HepG2 (cell line): ENCODE measurements at regions not wholly inside any gene's neighbourhood (a gene's known extent, or its start where the extent isn't known, plus 50 kb on each side); places are given as distances from the start of the nearest gene placed in this dataset.

Experiments
- ATAC-seq: fragments of 200-7000 bp; cut with Tn5 transposase; 3 replicates; pipeline ENCODE4 v1.9.1; 2020; ENCODE audit warnings: mild to moderate bottlenecking, moderate library complexity
- BruUV-seq: library from RNA; stranded (reverse); fragments of 400-500 nt; replicated peaks from 2 replicates; lab custom pipeline; 2021; lab: Mats Ljungman, UMichigan
- CTCF ChIA-PET: fragments of 300-600 bp; formaldehyde crosslinking; extraction: SDS; loops from one replicate; lab custom pipeline; 2021; ENCODE audit warnings: low total read pairs, inconsistent platforms, low intra/inter-chr PET ratio; lab: Yijun Ruan, JAX
- POLR2A ChIA-PET: fragments of 350-600 bp; sonication (Branson Sonifier 250); formaldehyde crosslinking; loops from one replicate; lab custom pipeline; 2020; ENCODE audit warnings: antibody characterized with exemption, inconsistent platforms; lab: Yijun Ruan, JAX
- DNase-seq: peaks from one replicate; pipeline ENCODE4 v3.0.0-alpha.2; 2015; ENCODE audit warnings: low spot score
- FAIRE-seq: peaks from 3 replicates; lab custom pipeline; 2011; peaks lifted over from hg19 to GRCh38; lab: Jason Lieb, UNC
- H2AFZ ChIP-seq: one replicate; pipeline ENCODE4 v1.6.1; 2011; ENCODE audit warnings: low read length, inconsistent platforms
- H3K27ac ChIP-seq: fragments of 300-600 bp; 3 replicates; pipeline ENCODE4 v1.8.0; 2011; ENCODE audit warnings: mixed run types, mild to moderate bottlenecking, mixed read lengths, low read length, inconsistent platforms; ENCODE audit not compliant: insufficient read depth; ENCODE audit errors: extremely low read length
- H3K27me3 ChIP-seq, 2 experiments: fragments of 200-600 bp in 1 of 2; 2 replicates in 1 of 2; 3 replicates in 1 of 2; pipeline versions ENCODE4 v1.6.0 to v1.8.0; 2011; ENCODE audit warnings: low read length in 2 of 2, mild to moderate bottlenecking in 2 of 2, moderate library complexity in 2 of 2, inconsistent platforms in 1 of 2; ENCODE audit not compliant: insufficient read depth in 2 of 2, control insufficient read depth in 1 of 2
- H3K36me3 ChIP-seq, 2 experiments: fragments of 200-600 bp in 1 of 2; replicated peaks in 1 of 2; 2 replicates in 1 of 2; 3 replicates in 1 of 2; pipeline versions ENCODE4 v1.5.1 to v1.8.0; 2011; ENCODE audit warnings: low read length in 2 of 2, inconsistent platforms in 1 of 2; ENCODE audit not compliant: insufficient read depth in 2 of 2, control insufficient read depth in 1 of 2
- H3K4me1 ChIP-seq: 2 replicates; pipeline ENCODE4 v1.5.1; 2012; ENCODE audit warnings: low read length, inconsistent platforms; ENCODE audit not compliant: insufficient read depth
- H3K4me2 ChIP-seq: 2 replicates; pipeline ENCODE4 v1.6.0; 2011; ENCODE audit warnings: low read depth, low read length, inconsistent platforms
- H3K4me3 ChIP-seq, 3 experiments: fragments of 200-600 bp in 1 of 3; sonication (generic), shearing (Covaris generic) in 1 of 3; replicated peaks in 1 of 3; 2 replicates each; pipeline ENCODE4 v1.5.1; 2011 to 2016; ENCODE audit warnings: low read length in 3 of 3, inconsistent platforms in 2 of 3, low read depth in 2 of 3, mild to moderate bottlenecking in 2 of 3, control low read depth in 1 of 3, mixed read lengths in 1 of 3; ENCODE audit not compliant: insufficient read depth in 1 of 3
- H3K79me2 ChIP-seq: one replicate; pipeline ENCODE4 v1.6.1; 2011; ENCODE audit warnings: low read length, inconsistent platforms; ENCODE audit not compliant: insufficient read depth
- H3K9ac ChIP-seq: 2 replicates; pipeline ENCODE4 v1.6.0; 2011; ENCODE audit warnings: mild to moderate bottlenecking, low read depth, low read length, inconsistent platforms; ENCODE audit not compliant: insufficient read depth
- H3K9me3 ChIP-seq: 2 replicates; pipeline ENCODE4 v1.5.1; 2012; ENCODE audit warnings: mild to moderate bottlenecking, low read length
- H4K20me1 ChIP-seq: 2 replicates; pipeline ENCODE4 v1.6.0; 2011; ENCODE audit warnings: inconsistent platforms, mild to moderate bottlenecking, low read length, moderate library complexity; ENCODE audit not compliant: insufficient read depth
- ARHGAP35 ChIP-seq: sonication (generic); formaldehyde crosslinking; IDR thresholded peaks from 2 replicates; pipeline ENCODE4 v1.9.0; 2022; ENCODE audit warnings: mild to moderate bottlenecking, inconsistent platforms, moderate library complexity, missing genetic modification reagents, borderline replicate concordance
- ARNT ChIP-seq: fragments of 450-650 bp; IDR thresholded peaks from 2 replicates; pipeline ENCODE4 v1.6.1; 2017
- BCL6 ChIP-seq: IDR thresholded peaks from 2 replicates; pipeline ENCODE4 v1.6.1; 2016; ENCODE audit warnings: missing genetic modification reagents, missing compliant biosample characterization
- CEBPB ChIP-seq: IDR thresholded peaks from 2 replicates; pipeline ENCODE4 v1.6.1; 2011; ENCODE audit warnings: low read depth, low read length, improper control_type of control experiment, borderline replicate concordance
- FOXA3 ChIP-seq: IDR thresholded peaks from 2 replicates; pipeline ENCODE4 v1.6.1; 2016; ENCODE audit warnings: missing genetic modification reagents, missing compliant biosample characterization
- GTF3A ChIP-seq: sonication (generic); formaldehyde crosslinking; conservative IDR thresholded peaks from 2 replicates; pipeline ENCODE4 v1.4.0; 2020; ENCODE audit warnings: mild to moderate bottlenecking, missing genetic modification reagents
- HNF4G ChIP-seq, 2 experiments: sonication (generic) in 1 of 2; formaldehyde crosslinking in 1 of 2; IDR thresholded peaks; 2 replicates each; pipeline versions ENCODE4 v1.4.0 to v1.6.1; 2011 to 2020; ENCODE audit warnings: borderline replicate concordance in 2 of 2, low read depth in 2 of 2, mild to moderate bottlenecking in 2 of 2, low read length in 1 of 2, missing genetic modification reagents in 1 of 2, moderate library complexity in 1 of 2
- MAFK ChIP-seq, 2 experiments: IDR thresholded peaks in 1 of 2; conservative IDR thresholded peaks in 1 of 2; 2 replicates each; pipeline ENCODE4 v1.6.1; 2011; ENCODE audit warnings: improper control_type of control experiment in 2 of 2, low read length in 2 of 2
- RAD21 ChIP-seq: fragments of 450-650 bp; formaldehyde crosslinking; IDR thresholded peaks from 2 replicates; pipeline ENCODE4 v1.5.0; 2020; ENCODE audit warnings: mild to moderate bottlenecking
- RNF2 ChIP-seq: fragments of 450-650 bp; conservative IDR thresholded peaks from 2 replicates; pipeline ENCODE4 v1.6.1; 2016; ENCODE audit warnings: low read depth
- SPEN ChIP-seq: sonication (generic); formaldehyde crosslinking; IDR thresholded peaks from 2 replicates; pipeline ENCODE4 v1.5.1; 2020; ENCODE audit warnings: low read depth, mild to moderate bottlenecking, missing genetic modification reagents
- ZFP1 ChIP-seq: IDR thresholded peaks from 2 replicates; pipeline ENCODE4 v1.6.1; 2016
- ZNF343 ChIP-seq: sonication (generic); formaldehyde crosslinking; IDR thresholded peaks from 2 replicates; pipeline ENCODE4 v1.4.0; 2020; ENCODE audit warnings: mild to moderate bottlenecking, missing genetic modification reagents
- ZNF354B ChIP-seq: sonication (generic); formaldehyde crosslinking; IDR thresholded peaks from 2 replicates; pipeline ENCODE4 v1.8.0; 2022; ENCODE audit warnings: mild to moderate bottlenecking, missing genetic modification reagents
- ZNF44 ChIP-seq: sonication (generic); formaldehyde crosslinking; IDR thresholded peaks from 2 replicates; pipeline ENCODE4 v1.5.1; 2020; ENCODE audit warnings: mild to moderate bottlenecking, missing genetic modification reagents
- ZNF563 ChIP-seq: sonication (generic); formaldehyde crosslinking; IDR thresholded peaks from 2 replicates; pipeline ENCODE4 v1.8.0; 2022; ENCODE audit warnings: mild to moderate bottlenecking, moderate library complexity, missing genetic modification reagents
- WGBS: methylation state at CpG from one replicate; pipeline ENCODE4 v1.1.6; 2017; ENCODE audit warnings: low lambda C conversion rate; 5-methylcytosine and 5-hydroxymethylcytosine counted together
- in situ Hi-C: cut with HindIII; loops from 2 replicates; pipeline ENCODE4 v1.10.0; 2017; ENCODE audit warnings: low pct_unique_long_range_greater_than_20kb; ENCODE audit not compliant: extremely low pct_ligation_motif_present
- intact Hi-C: fragments of 100-400 bp; cut with micrococcal nuclease; formaldehyde crosslinking; loops from one replicate; pipeline ENCODE4 v1.10.0; 2022; ENCODE audit not compliant: unreplicated experiment
- TF ChIP-seq, protein P1 (sequence below): sonication (generic); formaldehyde crosslinking; IDR thresholded peaks from 2 replicates; pipeline ENCODE4 v1.4.0; 2020; ENCODE audit warnings: missing genetic modification reagents
- TF ChIP-seq, protein P2 (sequence below): sonication (generic); formaldehyde crosslinking; IDR thresholded peaks from 2 replicates; pipeline ENCODE4 v1.5.0; 2020; ENCODE audit warnings: mild to moderate bottlenecking, missing genetic modification reagents
- TF ChIP-seq, protein P3 (sequence below): sonication (generic); formaldehyde crosslinking; IDR thresholded peaks from 2 replicates; pipeline ENCODE4 v1.4.0; 2020; ENCODE audit warnings: missing genetic modification reagents
- TF ChIP-seq, protein P4 (sequence below): sonication (generic); formaldehyde crosslinking; conservative IDR thresholded peaks from 2 replicates; pipeline ENCODE4 v1.4.0; 2020; ENCODE audit warnings: missing genetic modification reagents

DNA sequence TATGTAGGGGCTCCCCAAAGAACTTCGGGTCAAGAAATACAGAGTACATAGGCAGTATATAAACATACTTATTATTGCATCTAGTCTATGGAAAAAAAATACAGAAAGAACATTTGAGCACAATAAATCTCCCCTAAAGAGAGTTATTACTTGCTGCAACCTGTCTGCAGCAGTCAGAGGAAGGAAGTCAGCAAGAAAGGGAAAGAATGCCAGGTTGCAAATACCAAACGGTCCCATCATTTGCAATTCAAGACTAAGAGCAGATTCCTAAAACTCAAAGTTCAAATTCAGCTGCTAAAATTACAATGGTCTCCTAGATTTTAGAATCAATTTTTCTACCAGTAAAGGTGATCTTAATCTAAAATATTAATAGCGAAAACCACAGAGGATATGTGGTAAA is 236.2 kb upstream of the NUDT6 start:
- FAIRE-seq = no peak
- H4K20me1 ChIP-seq = no peaks in the 10 kb centered on the region
- no peak overlapping the region for H3K9ac ChIP-seq
- no peak overlapping the region for H3K27ac ChIP-seq
- TF ChIP-seq RAD21 (CRISPR knock-in tag) (no peak), ZFP1 (CRISPR knock-in tag) (no peak), ARNT (no peak), ZNF343 (CRISPR knock-in tag) (no peak), CEBPB (no peak), SPEN (CRISPR knock-in tag) (no peak), BCL6 (CRISPR knock-in tag) (no peak), GTF3A (no peak), MAFK (conservative IDR thresholded peaks at IDR 0.05 in 1 of 2, IDR thresholded peaks at IDR 0.05 in 1 of 2; ENCODE audit: low read length in 2 of 2) (no peak), HNF4G (IDR thresholded peaks at IDR 0.05; ENCODE audit: borderline replicate concordance, low read depth, low read length) (no peak), HNF4G (CRISPR knock-in tag; IDR thresholded peaks at IDR 0.05; ENCODE audit: borderline replicate concordance, low read depth) (no peak), ZNF44 (CRISPR knock-in tag) (no peak), ZNF563 (CRISPR knock-in tag) (no peak), ARHGAP35 (CRISPR knock-in tag) (no peak), ZNF354B (no peak), FOXA3 (CRISPR knock-in tag) (no peak), RNF2 (no peak)
- TF ChIP-seq, protein P1, sequence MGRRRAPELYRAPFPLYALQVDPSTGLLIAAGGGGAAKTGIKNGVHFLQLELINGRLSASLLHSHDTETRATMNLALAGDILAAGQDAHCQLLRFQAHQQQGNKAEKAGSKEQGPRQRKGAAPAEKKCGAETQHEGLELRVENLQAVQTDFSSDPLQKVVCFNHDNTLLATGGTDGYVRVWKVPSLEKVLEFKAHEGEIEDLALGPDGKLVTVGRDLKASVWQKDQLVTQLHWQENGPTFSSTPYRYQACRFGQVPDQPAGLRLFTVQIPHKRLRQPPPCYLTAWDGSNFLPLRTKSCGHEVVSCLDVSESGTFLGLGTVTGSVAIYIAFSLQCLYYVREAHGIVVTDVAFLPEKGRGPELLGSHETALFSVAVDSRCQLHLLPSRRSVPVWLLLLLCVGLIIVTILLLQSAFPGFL (CRISPR knock-in tag) = no peak
- TF ChIP-seq, protein P2, sequence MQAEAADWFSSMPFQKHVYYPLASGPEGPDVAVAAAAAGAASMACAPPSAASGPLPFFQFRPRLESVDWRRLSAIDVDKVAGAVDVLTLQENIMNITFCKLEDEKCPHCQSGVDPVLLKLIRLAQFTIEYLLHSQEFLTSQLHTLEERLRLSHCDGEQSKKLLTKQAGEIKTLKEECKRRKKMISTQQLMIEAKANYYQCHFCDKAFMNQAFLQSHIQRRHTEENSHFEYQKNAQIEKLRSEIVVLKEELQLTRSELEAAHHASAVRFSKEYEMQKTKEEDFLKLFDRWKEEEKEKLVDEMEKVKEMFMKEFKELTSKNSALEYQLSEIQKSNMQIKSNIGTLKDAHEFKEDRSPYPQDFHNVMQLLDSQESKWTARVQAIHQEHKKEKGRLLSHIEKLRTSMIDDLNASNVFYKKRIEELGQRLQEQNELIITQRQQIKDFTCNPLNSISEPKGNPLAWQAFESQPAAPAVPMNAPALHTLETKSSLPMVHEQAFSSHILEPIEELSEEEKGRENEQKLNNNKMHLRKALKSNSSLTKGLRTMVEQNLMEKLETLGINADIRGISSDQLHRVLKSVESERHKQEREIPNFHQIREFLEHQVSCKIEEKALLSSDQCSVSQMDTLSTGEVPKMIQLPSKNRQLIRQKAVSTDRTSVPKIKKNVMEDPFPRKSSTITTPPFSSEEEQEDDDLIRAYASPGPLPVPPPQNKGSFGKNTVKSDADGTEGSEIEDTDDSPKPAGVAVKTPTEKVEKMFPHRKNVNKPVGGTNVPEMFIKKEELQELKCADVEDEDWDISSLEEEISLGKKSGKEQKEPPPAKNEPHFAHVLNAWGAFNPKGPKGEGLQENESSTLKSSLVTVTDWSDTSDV (CRISPR knock-in tag) = no peak
- TF ChIP-seq, protein P3, sequence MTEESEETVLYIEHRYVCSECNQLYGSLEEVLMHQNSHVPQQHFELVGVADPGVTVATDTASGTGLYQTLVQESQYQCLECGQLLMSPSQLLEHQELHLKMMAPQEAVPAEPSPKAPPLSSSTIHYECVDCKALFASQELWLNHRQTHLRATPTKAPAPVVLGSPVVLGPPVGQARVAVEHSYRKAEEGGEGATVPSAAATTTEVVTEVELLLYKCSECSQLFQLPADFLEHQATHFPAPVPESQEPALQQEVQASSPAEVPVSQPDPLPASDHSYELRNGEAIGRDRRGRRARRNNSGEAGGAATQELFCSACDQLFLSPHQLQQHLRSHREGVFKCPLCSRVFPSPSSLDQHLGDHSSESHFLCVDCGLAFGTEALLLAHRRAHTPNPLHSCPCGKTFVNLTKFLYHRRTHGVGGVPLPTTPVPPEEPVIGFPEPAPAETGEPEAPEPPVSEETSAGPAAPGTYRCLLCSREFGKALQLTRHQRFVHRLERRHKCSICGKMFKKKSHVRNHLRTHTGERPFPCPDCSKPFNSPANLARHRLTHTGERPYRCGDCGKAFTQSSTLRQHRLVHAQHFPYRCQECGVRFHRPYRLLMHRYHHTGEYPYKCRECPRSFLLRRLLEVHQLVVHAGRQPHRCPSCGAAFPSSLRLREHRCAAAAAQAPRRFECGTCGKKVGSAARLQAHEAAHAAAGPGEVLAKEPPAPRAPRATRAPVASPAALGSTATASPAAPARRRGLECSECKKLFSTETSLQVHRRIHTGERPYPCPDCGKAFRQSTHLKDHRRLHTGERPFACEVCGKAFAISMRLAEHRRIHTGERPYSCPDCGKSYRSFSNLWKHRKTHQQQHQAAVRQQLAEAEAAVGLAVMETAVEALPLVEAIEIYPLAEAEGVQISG (CRISPR knock-in tag) = no peak
- TF ChIP-seq, protein P4, sequence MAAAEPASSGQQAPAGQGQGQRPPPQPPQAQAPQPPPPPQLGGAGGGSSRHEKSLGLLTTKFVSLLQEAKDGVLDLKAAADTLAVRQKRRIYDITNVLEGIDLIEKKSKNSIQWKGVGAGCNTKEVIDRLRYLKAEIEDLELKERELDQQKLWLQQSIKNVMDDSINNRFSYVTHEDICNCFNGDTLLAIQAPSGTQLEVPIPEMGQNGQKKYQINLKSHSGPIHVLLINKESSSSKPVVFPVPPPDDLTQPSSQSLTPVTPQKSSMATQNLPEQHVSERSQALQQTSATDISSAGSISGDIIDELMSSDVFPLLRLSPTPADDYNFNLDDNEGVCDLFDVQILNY = no peak
- TF ChIP-seq, all 625 proteins: peak for 0
- in situ Hi-C loops = no loop called here
- no peaks in the 10 kb centered on the region for H3K9me3 ChIP-seq
- ChIA-PET CTCF (no interaction called here), POLR2A (no interaction called here)
- DNase-seq (no peak), ATAC-seq (no peak)
- H3K4me3 ChIP-seq = no peak overlapping the region
- H2AFZ ChIP-seq = no peak overlapping the region
- BruUV-seq = no TSS peak
- H3K4me2 ChIP-seq = no peak overlapping the region
- intact Hi-C loops = no loop called here
- 73% methylated on average over 3 of the region's 3 CpGs for WGBS
- no peaks in the 10 kb centered on the region for H3K27me3 ChIP-seq
- no peaks in the 10 kb centered on the region for H3K36me3 ChIP-seq
- peaks cover 8% of the 10 kb centered on the region for H3K4me1 ChIP-seq
- H3K79me2 ChIP-seq = no peaks in the 10 kb centered on the region
